ENCODE measurements at regions not wholly inside any gene's neighbourhood (a gene's known extent, or its start where the extent isn't known, plus 50 kb on each side); places are given as distances from the start of the nearest gene placed in this dataset.
A peak's percentile ranks its signal among the peaks of the same experiment; 100 is the strongest.

DNA sequence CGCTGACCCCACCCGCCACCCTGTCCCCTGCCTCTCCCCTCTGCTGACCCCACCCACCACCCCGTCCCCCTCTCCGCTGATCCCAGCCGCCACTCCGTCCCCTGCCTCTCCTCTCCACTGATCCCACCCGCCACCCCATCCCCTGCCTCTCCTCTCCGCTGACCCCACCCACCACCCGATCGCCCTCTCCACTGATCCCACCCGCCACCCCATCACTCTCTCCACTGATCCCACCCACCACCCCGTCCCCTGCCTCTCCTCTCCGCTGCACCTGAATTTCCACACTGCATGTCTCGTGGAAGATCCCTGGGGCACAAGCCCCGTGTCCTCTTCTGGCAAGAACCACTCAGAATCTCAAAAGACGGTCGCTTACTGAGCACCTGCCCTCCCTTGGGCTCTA lies 53.4 kb upstream of the OLFM1 start (continued):
- TF ChIP-seq ZNF169 (tag by site-specific recombination; IDR thresholded peaks at IDR 0.05) = no peak
- TF ChIP-seq, protein P1, sequence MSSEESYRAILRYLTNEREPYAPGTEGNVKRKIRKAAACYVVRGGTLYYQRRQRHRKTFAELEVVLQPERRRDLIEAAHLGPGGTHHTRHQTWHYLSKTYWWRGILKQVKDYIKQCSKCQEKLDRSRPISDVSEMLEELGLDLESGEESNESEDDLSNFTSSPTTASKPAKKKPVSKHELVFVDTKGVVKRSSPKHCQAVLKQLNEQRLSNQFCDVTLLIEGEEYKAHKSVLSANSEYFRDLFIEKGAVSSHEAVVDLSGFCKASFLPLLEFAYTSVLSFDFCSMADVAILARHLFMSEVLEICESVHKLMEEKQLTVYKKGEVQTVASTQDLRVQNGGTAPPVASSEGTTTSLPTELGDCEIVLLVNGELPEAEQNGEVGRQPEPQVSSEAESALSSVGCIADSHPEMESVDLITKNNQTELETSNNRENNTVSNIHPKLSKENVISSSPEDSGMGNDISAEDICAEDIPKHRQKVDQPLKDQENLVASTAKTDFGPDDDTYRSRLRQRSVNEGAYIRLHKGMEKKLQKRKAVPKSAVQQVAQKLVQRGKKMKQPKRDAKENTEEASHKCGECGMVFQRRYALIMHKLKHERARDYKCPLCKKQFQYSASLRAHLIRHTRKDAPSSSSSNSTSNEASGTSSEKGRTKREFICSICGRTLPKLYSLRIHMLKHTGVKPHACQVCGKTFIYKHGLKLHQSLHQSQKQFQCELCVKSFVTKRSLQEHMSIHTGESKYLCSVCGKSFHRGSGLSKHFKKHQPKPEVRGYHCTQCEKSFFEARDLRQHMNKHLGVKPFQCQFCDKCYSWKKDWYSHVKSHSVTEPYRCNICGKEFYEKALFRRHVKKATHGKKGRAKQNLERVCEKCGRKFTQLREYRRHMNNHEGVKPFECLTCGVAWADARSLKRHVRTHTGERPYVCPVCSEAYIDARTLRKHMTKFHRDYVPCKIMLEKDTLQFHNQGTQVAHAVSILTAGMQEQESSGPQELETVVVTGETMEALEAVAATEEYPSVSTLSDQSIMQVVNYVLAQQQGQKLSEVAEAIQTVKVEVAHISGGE (tag by site-specific recombination; conservative IDR thresholded peaks at IDR 0.05; ENCODE audit: low read depth) = no peak

DNA sequence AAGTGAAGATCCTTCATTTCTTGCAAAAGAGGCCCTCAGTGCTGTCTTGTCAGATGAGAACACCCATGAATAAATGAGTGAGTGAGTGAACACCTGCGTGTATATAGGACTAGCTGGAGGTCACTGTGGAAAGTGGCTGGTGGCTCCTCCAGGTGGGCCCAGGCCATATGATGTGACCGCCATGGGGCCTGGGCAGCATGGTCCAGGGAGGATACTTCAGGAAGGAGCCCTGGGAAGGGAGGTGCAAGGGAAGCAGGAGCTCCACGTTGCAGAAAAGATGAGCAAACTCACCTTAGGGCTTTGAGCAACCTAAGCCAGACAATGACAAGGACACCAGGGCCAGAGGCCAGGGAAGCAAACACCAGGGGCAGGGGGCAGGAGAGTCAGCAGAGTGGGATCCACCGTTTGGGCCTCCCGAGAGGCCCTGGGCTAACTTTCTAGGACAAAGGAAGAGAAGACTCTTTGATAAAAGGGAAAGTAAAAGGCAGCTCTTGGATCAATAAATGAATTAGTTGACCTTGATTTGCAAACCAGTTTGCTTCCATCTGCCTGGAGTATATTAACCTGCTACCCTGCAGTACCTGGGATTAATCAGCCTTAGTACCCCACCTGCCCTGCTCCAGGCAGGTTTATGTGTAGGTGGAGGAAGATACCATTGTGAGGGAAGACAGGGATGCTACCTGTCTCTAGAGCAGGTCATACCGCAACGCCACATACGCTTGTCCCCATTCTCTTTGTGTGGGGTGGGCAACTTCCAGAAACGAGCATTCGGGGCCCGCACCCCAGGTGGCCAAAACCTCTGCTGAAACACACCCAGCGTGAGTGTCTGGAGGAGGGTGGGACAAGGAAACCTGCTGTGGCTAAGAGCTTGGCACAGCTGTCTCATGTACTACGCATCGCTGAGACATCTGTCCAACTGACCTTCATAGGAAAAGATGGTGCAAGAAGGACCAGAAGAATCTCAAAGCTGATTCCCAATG lies 51.4 kb upstream of the OLFM1 start:
- ChIA-PET POLR2A (no interaction called here), CTCF (no interaction called here)
- H3K27ac ChIP-seq (ENCODE audit: extremely low read depth, low read depth, low read length) = no peak overlapping the region
- no peaks in the 10 kb centered on the region for H3K4me1 ChIP-seq (ENCODE audit: control insufficient read depth, insufficient read depth, low read length)
- H3K4me3 ChIP-seq (ENCODE audit: low read depth, low read length) = no peak overlapping the region
- H3K36me3 ChIP-seq (ENCODE audit: control insufficient read depth in 2 of 2, insufficient read depth in 1 of 2, low read length in 2 of 2) = no peaks in the 10 kb centered on the region
- TF ChIP-seq KLF10 (tag by site-specific recombination; IDR thresholded peaks at IDR 0.05) (no peak), ZFHX2 (tag by site-specific recombination; conservative IDR thresholded peaks at IDR 0.05) (no peak), HOXD13 (CRISPR knock-in tag; IDR thresholded peaks at IDR 0.05; ENCODE audit: borderline replicate concordance) (no peak)
- H3K9me3 ChIP-seq (ENCODE audit: control insufficient read depth, insufficient read depth, low read depth, low read length) = no peaks in the 10 kb centered on the region

DNA sequence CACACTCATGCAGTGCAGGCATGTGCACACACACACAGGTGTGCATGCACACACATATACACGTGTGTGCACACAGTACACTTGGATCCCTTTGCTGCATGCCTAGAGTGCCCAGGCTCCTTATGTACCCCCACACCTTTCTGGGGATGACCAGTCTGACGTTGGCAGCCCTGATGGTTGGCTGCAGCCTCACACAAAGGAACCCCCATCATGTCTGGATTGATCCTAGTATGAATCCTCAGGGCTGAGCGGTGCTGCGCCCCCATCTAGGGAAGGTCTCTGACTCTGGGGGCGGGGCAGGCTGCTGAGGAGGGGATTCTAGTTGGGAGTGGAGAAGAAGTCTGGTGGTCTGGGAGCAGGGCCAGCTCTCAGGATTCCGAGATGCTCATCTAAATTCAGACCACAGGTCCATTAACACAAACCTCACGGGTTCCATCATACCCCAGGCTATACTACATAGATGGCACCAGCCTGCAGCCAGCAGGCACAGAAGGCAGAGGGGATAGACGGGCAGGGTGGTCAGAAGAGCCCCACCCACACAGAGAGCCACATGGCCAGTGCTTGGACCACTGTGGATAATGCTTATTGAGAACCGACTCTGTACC lies 50.5 kb upstream of the OLFM1 start:
- Histone ChIP-seq H3K27ac (ENCODE audit: extremely low read depth, low read depth, low read length) (no peak overlapping the region), H3K9me3 (ENCODE audit: control insufficient read depth, insufficient read depth, low read depth, low read length) (no peaks in the 10 kb centered on the region), H3K4me3 (ENCODE audit: low read depth, low read length) (no peak overlapping the region), H3K36me3 (ENCODE audit: control insufficient read depth in 2 of 2, insufficient read depth in 1 of 2, low read length in 2 of 2) (no peaks in the 10 kb centered on the region), H3K4me1 (ENCODE audit: control insufficient read depth, insufficient read depth, low read length) (no peaks in the 10 kb centered on the region)
- ChIA-PET POLR2A (no interaction called here), CTCF (no interaction called here)
- TF ChIP-seq KLF9 (tag by site-specific recombination; IDR thresholded peaks at IDR 0.05; ENCODE audit: low read depth) = no peak
- TF ChIP-seq, protein P2, sequence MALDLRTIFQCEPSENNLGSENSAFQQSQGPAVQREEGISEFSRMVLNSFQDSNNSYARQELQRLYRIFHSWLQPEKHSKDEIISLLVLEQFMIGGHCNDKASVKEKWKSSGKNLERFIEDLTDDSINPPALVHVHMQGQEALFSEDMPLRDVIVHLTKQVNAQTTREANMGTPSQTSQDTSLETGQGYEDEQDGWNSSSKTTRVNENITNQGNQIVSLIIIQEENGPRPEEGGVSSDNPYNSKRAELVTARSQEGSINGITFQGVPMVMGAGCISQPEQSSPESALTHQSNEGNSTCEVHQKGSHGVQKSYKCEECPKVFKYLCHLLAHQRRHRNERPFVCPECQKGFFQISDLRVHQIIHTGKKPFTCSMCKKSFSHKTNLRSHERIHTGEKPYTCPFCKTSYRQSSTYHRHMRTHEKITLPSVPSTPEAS (tag by site-specific recombination; IDR thresholded peaks at IDR 0.05) = 0 out of 2 replicates have a peak, but pooled peaks have one; percentile 25

DNA sequence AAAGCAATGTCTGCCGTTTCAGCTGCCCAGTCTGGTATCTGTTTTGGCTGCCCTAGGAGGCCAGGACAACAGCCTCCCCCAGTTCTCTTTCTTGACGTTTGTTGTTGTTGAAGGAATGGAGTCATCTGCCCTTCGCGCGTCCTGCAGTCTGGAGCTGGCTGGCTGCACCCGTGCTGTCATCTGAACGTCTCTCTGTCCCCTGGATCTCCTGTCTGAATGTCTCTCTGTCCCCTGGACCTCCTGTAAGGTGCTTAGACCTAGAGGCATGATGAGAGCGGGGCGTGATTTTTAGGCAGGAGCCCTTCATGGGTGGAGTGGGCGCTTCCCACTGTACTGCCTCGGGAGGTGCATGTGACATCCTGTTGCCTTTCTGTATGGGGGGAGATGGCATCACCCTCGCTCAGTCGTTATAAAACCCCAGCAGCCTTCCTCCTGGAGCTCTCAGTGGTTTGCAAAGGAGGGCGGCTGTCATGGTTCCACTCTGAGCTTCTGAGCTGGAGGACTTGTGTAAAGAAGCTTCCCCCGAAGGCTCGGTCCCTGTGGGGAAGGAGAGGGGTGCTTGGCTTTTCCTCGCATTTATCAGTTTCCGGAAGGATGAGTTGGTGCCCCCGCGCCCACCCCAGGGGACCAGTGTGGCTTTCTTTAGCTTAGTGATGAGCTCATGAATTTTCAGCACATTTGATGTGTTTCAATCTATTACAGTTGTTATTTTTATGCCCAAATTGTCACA lies 49.8 kb upstream of the OLFM1 start:
- no peak for TF ChIP-seq ZNF548 (tag by site-specific recombination; IDR thresholded peaks at IDR 0.05)
- TF ChIP-seq, protein P3, sequence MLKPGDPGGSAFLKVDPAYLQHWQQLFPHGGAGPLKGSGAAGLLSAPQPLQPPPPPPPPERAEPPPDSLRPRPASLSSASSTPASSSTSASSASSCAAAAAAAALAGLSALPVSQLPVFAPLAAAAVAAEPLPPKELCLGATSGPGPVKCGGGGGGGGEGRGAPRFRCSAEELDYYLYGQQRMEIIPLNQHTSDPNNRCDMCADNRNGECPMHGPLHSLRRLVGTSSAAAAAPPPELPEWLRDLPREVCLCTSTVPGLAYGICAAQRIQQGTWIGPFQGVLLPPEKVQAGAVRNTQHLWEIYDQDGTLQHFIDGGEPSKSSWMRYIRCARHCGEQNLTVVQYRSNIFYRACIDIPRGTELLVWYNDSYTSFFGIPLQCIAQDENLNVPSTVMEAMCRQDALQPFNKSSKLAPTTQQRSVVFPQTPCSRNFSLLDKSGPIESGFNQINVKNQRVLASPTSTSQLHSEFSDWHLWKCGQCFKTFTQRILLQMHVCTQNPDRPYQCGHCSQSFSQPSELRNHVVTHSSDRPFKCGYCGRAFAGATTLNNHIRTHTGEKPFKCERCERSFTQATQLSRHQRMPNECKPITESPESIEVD (tag by site-specific recombination; IDR thresholded peaks at IDR 0.05) = no peak
- no peak for TF ChIP-seq BCL11B (tag by site-specific recombination; IDR thresholded peaks at IDR 0.05; ENCODE audit: low read depth)
- no peak for TF ChIP-seq GLI2 (tag by site-specific recombination; IDR thresholded peaks at IDR 0.05; ENCODE audit: borderline replicate concordance, low read depth)
- TF ChIP-seq YY2 (tag by site-specific recombination; IDR thresholded peaks at IDR 0.05) = no peak
- no peak for TF ChIP-seq ZNF366 (tag by site-specific recombination; conservative IDR thresholded peaks at IDR 0.05)
- TF ChIP-seq, protein P4, sequence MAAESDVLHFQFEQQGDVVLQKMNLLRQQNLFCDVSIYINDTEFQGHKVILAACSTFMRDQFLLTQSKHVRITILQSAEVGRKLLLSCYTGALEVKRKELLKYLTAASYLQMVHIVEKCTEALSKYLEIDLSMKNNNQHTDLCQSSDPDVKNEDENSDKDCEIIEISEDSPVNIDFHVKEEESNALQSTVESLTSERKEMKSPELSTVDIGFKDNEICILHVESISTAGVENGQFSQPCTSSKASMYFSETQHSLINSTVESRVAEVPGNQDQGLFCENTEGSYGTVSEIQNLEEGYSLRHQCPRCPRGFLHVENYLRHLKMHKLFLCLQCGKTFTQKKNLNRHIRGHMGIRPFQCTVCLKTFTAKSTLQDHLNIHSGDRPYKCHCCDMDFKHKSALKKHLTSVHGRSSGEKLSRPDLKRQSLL (tag by site-specific recombination; IDR thresholded peaks at IDR 0.05) = no peak
- TF ChIP-seq, protein P5, sequence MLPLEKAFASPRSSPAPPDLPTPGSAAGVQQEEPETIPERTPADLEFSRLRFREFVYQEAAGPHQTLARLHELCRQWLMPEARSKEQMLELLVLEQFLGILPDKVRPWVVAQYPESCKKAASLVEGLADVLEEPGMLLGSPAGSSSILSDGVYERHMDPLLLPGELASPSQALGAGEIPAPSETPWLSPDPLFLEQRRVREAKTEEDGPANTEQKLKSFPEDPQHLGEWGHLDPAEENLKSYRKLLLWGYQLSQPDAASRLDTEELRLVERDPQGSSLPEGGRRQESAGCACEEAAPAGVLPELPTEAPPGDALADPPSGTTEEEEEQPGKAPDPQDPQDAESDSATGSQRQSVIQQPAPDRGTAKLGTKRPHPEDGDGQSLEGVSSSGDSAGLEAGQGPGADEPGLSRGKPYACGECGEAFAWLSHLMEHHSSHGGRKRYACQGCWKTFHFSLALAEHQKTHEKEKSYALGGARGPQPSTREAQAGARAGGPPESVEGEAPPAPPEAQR (tag by site-specific recombination; IDR thresholded peaks at IDR 0.05) = no peak
- no peak for TF ChIP-seq ZNF19 (tag by site-specific recombination; IDR thresholded peaks at IDR 0.05; ENCODE audit: low read depth)
- TF ChIP-seq ZNF202 (tag by site-specific recombination; IDR thresholded peaks at IDR 0.05; ENCODE audit: borderline replicate concordance) = no peak
- POLR2A ChIA-PET = interaction anchor here (0.6 kb wide), 1 partner anchor 70 kb away, joined by 5 read pairs; no protein-coding TSS in a partner anchor

More for the DNA sequence above, 49.8 kb upstream of the OLFM1 start:
- CTCF ChIA-PET = no interaction called here
- Histone ChIP-seq H3K4me1 (ENCODE audit: control insufficient read depth, insufficient read depth, low read length) (no peaks in the 10 kb centered on the region), H3K9me3 (ENCODE audit: control insufficient read depth, insufficient read depth, low read depth, low read length) (no peaks in the 10 kb centered on the region), H3K4me3 (ENCODE audit: low read depth, low read length) (no peak overlapping the region), H3K36me3 (ENCODE audit: control insufficient read depth in 2 of 2, insufficient read depth in 1 of 2, low read length in 2 of 2) (no peaks in the 10 kb centered on the region), H3K27ac (ENCODE audit: extremely low read depth, low read depth, low read length) (no peak overlapping the region)

Measured in HEK293 (cell line).